Right lung (tissue), 2 donors: ENCODE measurements at regions not wholly inside any gene's neighbourhood (a gene's known extent, or its start where the extent isn't known, plus 50 kb on each side); places are given as distances from the start of the nearest gene placed in this dataset.

Experiments
- DNase-seq, 2 donors: peaks; one replicate each; pipeline ENCODE4 v3.0.0-alpha.2; 2013

- DNase-seq, result no peak
These were observed 128.3 kb downstream of the AACS start for GRCh38 chr12:125193376-125194152.

- DNase-seq, result no peak
These were observed 129.0 kb downstream of the AACS start for GRCh38 chr12:125194163-125194773.

DNA sequence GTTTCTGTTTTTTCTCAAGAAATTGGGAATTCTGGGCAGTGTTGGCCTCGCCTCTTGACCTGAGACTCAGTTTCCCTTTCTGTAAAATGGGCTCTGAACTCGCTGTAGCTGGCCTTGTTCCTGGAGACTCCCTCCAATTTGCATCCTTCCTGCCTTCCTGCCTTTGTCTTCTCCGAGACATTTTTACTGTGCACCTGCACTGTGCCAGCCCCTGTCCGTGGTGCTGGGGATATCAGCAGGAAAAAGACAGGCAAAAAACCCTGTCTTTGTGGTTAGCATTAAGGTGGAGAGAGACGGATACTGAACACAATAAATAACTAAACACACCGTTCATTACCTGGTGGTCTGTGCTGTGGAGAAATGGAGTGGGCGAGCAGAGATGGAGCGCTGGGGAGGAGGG, 129.8 kb downstream of the AACS start:
- DNase-seq, result no peak

DNA sequence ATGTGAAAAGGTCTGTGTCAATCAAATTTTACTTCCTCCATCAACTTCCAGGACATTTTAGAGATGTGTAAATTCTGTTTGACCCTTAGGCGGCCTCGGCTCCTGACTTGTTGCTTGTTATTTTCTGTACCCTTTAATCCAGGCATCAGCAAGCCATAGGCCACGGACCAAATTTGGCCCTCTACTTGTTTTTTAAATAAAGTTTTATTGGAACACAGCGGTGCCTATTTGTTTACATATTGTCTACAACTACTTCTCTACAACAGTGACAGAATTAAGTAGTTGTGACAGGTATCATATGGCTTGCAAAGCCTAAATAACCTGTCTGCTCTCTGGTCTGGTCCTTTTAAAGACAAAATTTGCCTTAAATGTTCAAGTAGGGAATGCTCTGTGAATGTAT, 132.1 kb downstream of the AACS start:
- no peak for DNase-seq

- DNase-seq, result no peak
These were observed 133.4 kb downstream of the AACS start for GRCh38 chr12:125198652-125199051.

- no peak for DNase-seq
These were observed 135.9 kb downstream of the AACS start for GRCh38 chr12:125201090-125201489.

DNA sequence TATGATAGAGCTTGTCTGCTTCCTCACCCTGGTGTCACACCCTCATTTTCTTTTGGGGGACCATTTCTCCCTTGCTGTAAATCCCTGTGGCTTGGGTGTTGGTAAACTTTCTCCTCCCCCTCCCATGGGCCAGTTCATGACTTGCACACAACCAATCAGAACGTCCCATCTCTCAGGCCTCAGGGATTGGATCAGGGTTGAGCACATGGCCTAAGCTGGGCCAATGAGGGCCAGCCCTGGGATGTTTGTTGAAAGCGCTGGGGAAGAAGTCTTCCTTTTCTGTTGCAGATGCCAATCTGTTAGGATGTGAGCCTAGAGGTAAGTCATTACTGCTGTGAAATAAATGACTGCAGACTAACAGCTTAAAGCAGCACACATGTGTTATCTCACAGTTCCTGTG, 136.7 kb downstream of the AACS start:
- DNase-seq, result no peak

DNA sequence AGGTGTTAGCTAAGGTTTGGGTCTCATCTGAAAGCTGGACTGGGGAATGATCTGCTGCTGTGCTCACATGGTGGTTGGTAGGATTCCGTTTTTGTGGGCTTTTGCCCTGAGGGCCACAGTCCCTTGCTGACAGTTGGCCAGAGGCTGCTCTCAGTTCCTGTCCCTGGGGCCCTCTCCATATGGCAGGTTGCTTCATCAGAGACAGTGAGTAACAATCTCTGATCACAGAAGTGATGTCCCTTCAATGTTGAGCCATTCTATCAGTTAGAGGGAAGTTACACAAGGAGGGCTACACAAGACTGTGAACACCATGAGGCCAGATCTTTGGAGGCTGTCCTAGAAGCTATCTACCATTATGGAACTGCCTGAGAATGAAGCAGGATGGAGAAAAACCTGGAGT, 137.2 kb downstream of the AACS start:
- DNase-seq, result no peak

DNA sequence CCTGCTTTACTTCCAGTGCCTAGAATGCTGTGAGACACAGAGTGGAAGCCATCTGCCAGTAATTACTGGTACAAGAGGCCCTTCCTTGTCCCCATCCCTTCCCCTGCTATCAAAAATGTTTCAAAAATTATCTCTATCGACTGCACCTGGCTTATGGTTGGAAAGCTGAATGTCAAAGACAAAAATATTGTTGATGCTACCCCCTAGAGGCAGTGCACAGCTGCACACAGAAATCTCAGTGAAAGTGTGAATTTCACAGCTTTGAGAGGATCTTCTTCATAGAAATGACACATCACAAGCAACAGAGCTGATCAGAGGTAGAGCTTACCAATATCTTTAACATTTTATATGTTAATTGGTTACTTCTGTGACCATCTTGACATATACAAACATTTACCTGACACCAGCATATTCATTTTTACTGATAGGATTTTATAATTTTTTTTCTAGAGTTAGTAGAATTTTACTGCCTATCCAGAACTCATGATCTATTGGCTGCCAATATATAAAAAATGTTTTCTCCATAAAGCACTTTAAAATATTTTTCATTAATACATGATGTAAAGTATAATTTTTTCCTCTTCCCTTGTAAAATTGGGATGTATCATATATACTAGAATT, 138.0 kb downstream of the AACS start:
- no peak for DNase-seq

GRCh38 chr12:125205386-125205785, 140.2 kb downstream of the AACS start:
- DNase-seq, result no peak

- DNase-seq, result no peak
These were observed 141.5 kb downstream of the AACS start for GRCh38 chr12:125206711-125207110.

DNA sequence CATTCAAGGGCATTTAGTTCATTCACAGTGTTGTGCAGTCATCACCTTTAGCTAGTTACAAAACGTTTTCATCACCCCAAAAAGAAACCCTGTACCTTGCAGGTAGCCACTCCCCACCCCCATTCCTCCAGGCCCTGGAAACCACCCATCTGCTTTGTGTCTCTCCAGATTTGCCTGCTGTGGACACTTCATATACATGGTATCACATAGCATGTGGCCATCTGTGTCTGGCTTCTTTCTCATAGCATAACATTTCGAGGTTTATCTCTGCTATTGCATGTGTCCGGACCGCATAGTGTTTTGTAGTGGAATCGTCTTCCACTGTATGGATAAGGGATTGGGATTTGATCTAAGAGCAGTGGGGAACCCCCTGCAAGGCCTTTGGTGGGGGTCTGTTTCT, 143.1 kb downstream of the AACS start:
- no peak for DNase-seq

DNA sequence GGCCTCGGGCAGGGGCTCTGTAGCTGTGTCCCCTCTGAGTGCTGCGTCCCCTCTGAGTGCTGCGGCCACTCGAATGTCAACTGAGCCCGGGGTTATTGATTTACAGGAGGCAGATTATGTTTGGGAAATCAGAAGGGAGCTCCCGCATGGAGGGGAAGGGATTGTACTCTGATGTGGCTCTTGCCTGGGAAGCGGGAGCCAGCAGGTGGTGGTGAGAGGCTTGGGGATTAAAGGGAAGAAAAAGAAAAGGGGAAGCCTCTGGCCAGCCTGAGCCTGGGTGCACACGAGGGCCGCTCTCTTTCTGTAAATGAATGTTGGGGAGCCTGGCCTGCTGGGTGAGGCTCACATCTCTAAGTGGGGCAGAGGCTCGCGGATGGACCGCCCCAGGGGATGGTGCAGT, 143.7 kb downstream of the AACS start:
- no peak for DNase-seq

DNA sequence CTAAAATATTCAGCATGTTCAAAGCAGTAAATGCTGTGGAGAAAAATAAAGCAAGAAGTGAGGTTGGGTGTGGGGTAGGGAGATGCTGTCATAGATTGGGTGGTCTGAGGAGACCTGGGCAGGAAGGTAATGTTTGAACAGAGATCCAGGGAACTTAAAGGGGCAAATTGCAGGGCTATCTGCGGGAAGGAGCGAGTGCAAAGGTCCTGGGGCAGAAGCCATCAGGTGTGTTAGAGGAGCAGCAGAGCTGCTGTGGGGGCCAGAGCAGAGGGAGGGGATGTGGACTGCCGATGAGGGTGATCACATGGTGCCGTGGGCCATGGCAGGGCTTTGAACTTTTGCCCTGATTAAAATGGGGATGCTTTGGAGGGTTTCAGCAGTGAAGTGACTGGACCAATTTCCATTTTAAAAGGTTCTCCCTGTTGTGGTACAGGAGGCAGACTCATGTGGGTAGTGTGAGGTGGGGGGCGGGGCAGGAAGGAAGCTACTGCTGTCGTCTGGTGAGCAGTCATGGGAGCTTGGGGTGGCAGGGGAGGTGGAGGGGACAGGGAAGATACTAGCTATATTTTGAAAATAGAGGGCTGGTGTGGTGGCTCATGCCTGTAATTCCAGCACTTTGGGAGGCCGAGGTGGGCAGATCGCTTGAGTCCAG, 145.0 kb downstream of the AACS start:
- DNase-seq, result no peak

GRCh38 chr12:125211464-125211863, 146.2 kb downstream of the AACS start:
- DNase-seq, result no peak

DNA sequence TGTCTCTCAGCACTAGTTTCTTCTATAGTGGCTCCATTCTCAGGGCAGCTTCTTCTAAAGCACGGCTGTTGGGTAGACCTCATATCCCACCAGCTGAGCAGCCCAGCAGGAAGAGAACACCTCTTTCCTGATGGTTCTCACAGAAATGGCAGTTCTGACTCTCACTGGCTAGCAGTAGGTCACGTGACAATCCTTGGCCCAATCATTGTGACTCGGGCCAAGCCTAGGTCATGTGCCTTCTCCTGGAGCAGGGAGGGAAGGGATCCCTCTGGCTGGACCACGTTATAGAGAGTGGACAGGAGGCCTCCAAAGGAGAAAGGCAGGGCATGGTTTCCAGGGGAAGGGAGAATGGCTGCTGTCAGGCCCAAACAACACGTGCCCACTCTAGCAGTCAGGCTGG, 149.1 kb downstream of the AACS start:
- no peak for DNase-seq

DNA sequence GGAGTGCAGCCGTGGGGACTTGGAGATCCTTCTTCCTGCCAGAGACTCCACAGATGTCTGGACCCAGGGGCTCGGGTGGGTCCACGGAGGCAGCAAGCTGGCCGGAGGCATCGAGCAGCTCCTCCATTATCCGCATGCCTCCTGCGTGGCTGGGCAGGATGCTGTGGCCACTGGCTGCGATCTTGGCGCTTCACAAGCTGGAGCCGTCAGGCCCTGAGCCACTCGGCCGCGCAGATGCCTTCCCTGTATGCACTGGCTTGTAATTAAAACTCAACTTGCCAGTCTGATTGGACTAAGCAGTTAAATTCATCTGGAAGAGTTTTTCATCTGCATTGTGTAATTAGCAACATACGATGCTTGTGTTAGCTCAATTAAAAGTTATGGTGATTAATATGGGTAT, 151.5 kb downstream of the AACS start:
- DNase-seq, result no peak

DNA sequence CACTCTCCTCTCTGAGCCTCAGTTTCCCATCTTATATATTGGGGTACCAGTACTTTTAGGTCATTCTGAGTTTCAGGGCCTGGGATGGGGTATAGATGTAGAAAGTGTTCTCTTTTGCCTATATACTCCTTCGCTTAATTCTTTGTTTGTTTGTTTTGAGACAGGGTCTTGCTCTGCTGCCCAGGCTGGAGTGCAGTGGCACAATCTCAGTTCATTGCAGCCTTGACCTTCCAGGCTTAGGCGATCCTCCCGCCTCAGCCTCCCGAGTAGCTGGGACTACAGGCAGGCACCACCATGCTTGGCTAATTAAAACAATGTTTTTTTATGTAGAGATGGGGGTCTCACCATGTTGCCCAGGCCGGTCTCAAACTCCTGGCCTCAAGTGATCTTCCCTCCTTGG, 152.1 kb downstream of the AACS start:
- DNase-seq, result no peak

DNA sequence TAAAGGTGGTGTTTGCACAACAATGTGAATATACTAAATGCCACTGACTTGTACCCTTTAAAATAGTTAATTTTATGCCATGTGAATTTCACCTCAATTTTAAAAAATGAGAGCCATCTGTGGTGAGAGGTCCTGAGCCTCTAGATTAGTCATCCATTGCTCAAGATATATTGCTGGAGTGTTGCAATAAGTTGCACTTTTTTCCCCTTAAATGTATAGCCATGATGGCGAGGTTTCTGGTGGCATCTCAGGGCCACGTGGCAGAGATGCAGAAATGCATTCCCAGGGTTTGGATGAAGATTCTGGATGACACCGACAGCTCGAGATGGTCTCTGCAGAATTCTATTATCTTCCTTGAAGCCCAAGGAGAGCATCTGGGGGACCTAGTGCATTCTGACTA, 153.7 kb downstream of the AACS start:
- no peak for DNase-seq

DNA sequence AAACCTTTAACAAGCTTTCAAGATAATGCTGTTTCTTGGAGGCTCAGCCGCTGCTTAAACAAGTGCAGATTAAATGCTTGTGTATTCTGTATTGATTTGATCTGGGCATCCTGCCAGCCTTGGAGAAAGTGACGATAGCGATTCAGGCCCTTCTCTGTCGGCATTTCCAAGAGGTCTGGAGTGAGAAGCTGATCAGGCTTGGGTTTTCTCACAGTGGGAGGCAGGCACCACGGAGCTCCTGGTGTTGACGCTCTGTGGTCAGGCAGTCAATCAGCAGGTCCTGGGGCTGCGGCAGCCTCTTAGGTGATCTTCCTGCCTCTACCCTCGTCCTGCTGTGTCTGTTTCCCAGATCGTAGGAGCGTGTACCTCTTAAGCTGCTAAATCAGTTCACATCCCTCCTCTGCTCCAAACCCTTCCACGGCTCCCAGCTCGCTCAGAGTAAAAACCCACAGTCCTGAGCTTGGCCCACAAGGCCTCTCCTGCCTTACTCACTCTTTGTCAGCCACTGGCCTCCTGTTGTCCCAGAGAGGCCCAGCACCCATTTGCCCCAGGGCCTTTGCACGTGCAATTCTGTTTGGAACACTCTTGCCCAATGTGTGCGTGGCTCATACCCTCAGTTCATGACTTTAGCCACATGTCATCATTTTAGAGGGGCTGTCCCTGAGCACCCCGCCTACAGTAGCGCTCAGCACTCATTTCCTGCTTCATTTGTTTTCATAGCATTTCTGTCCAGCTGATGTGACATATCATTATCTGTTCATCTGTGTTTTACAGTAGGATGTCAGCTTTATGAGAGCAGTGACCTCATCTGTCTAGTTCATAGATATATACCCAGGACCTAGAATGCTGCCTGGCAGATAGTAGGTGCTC, 155.4 kb downstream of the AACS start:
- no peak for DNase-seq

DNA sequence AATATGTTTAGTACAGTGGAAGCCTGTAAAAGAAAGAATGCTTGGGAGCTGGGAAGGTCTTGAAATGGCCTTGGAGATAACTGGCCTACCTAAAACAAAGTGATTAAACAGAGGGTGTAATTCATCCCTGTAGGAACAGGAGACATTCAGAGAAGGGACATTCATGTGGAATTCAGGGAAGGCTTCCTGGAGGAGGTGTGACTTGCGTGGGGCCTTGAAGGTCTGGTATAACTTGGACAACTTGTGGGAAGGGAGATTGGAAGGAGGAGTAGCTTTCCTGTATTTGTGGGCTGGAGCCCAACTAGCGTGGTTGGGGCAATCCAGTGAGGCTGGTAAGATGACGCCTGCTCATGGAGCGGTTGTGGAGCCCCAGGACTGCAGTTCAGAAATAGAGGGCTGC, 156.4 kb downstream of the AACS start:
- no peak for DNase-seq

DNA sequence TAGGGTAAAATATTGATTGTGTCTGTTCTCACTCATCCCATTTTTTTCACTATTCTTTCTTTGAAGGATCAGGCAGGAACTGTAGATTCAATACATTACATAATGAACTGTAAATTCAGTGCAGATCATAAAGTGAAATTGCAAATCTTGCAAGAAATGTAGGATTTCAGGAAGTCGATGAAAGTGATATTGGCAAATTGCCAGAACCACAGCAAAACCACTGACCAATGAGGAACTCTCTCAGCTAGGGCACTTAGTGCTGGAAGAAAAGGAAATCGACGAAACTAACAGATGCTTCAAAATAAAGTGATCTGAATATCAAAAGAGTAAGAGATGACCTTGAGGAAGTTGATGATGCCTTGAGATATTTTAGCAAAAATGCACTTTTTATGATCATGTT, 157.6 kb downstream of the AACS start:
- no peak for DNase-seq
